ENCODE measurements at regions not wholly inside any gene's neighbourhood (a gene's known extent, or its start where the extent isn't known, plus 50 kb on each side); places are given as distances from the start of the nearest gene placed in this dataset.

- ChIA-PET POLR2A (no interaction called here), CTCF (ENCODE audit: unreplicated experiment) (no interaction called here)
- no peaks in the 10 kb centered on the region for H3K4me1 ChIP-seq (ENCODE audit: insufficient read depth, low read length, poor library complexity, severe bottlenecking)
- no peaks in the 10 kb centered on the region for H4K20me1 ChIP-seq (ENCODE audit: insufficient read depth, low read length)
- no TSS peak for BruUV-seq (replicated peaks)
- no peak overlapping the region for H3K4me3 ChIP-seq (ENCODE audit: low read depth, low read length, poor library complexity, severe bottlenecking)
- H3K79me2 ChIP-seq (ENCODE audit: insufficient read depth, low read depth, low read length): no peaks in the 10 kb centered on the region
- no peak overlapping the region for H3K4me2 ChIP-seq (ENCODE audit: low read length)
- no peaks in the 10 kb centered on the region for H3K36me3 ChIP-seq (ENCODE audit: insufficient read depth, low read length)
- no peak overlapping the region for H3K27ac ChIP-seq (ENCODE audit: low read depth, low read length, poor library complexity, severe bottlenecking)
- no peaks in the 10 kb centered on the region for H3K9me3 ChIP-seq (ENCODE audit: low read length)
- TF ChIP-seq CTCF (conservative IDR thresholded peaks at IDR 0.05; ENCODE audit: low read length) (no peak), EZH2phosphoT487 (IDR thresholded peaks at IDR 0.05; ENCODE audit: borderline replicate concordance, low read depth, low read length) (no peak)
- H2AFZ ChIP-seq (ENCODE audit: low read length): no peak overlapping the region
- no peaks in the 10 kb centered on the region for H3K9me2 ChIP-seq (ENCODE audit: insufficient read depth, low read length)
- intact Hi-C loops (cut with micrococcal nuclease; ENCODE audit: unreplicated experiment): no loop called here
- no peak for DNase-seq (ENCODE audit: low spot score)
Measured at GRCh38 chr5:167233507-167234220, 1057.8 kb upstream of the WWC1 start.

- H3K4me3 ChIP-seq (ENCODE audit: low read depth, low read length, poor library complexity, severe bottlenecking): no peak overlapping the region
- no TSS peak for BruUV-seq (replicated peaks)
- intact Hi-C loops (cut with micrococcal nuclease; ENCODE audit: unreplicated experiment): no loop called here
Measured at GRCh38 chr5:167241436-167242067, 1049.9 kb upstream of the WWC1 start.

More at GRCh38 chr5:167241436-167242067, 1049.9 kb upstream of the WWC1 start:
- H3K9me3 ChIP-seq (ENCODE audit: low read length): no peaks in the 10 kb centered on the region
- ChIA-PET POLR2A (interaction anchor here (0.7 kb wide), 2 partner anchors 398 to 1163 kb away, joined by 3 read pairs; no protein-coding TSS in a partner anchor), CTCF (ENCODE audit: unreplicated experiment) (no interaction called here)
- no peaks in the 10 kb centered on the region for H3K36me3 ChIP-seq (ENCODE audit: insufficient read depth, low read length)
- no peak overlapping the region for H2AFZ ChIP-seq (ENCODE audit: low read length)
- H3K9me2 ChIP-seq (ENCODE audit: insufficient read depth, low read length): no peaks in the 10 kb centered on the region
- H3K27ac ChIP-seq (ENCODE audit: low read depth, low read length, poor library complexity, severe bottlenecking): no peak overlapping the region
- no peak for DNase-seq (ENCODE audit: low spot score)
- TF ChIP-seq EZH2phosphoT487 (IDR thresholded peaks at IDR 0.05; ENCODE audit: borderline replicate concordance, low read depth, low read length): no peak
- TF ChIP-seq CTCF (conservative IDR thresholded peaks at IDR 0.05; ENCODE audit: low read length): no peak
- H3K4me1 ChIP-seq (ENCODE audit: insufficient read depth, low read length, poor library complexity, severe bottlenecking): no peaks in the 10 kb centered on the region
- H4K20me1 ChIP-seq (ENCODE audit: insufficient read depth, low read length): no peaks in the 10 kb centered on the region
- H3K4me2 ChIP-seq (ENCODE audit: low read length): no peak overlapping the region
- no peaks in the 10 kb centered on the region for H3K79me2 ChIP-seq (ENCODE audit: insufficient read depth, low read depth, low read length)
